ENCODE measurements at regions not wholly inside any gene's neighbourhood (a gene's known extent, or its start where the extent isn't known, plus 50 kb on each side); places are given as distances from the start of the nearest gene placed in this dataset.

DNA sequence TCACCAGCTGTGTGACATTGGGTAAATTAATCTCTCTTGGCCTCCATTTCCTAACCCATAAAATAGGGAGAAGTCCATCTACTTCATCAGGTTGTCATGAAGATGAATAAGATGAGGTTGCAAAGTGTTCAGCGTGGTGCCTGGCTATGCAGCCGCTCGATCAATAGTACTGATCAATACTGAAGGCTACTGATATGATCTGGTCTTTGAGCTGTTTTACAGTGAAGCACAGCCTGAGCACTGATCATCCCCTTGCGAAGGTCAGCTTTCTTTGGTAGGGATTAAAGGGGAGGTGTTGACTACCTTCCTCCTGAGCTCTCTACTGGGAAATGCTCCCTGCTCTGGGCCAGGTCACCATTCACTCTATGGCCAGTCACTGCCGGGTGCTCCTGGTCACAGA lies 108.4 kb upstream of the NOCT start:
- TF ChIP-seq, protein P1, sequence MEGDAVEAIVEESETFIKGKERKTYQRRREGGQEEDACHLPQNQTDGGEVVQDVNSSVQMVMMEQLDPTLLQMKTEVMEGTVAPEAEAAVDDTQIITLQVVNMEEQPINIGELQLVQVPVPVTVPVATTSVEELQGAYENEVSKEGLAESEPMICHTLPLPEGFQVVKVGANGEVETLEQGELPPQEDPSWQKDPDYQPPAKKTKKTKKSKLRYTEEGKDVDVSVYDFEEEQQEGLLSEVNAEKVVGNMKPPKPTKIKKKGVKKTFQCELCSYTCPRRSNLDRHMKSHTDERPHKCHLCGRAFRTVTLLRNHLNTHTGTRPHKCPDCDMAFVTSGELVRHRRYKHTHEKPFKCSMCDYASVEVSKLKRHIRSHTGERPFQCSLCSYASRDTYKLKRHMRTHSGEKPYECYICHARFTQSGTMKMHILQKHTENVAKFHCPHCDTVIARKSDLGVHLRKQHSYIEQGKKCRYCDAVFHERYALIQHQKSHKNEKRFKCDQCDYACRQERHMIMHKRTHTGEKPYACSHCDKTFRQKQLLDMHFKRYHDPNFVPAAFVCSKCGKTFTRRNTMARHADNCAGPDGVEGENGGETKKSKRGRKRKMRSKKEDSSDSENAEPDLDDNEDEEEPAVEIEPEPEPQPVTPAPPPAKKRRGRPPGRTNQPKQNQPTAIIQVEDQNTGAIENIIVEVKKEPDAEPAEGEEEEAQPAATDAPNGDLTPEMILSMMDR (IDR thresholded peaks at IDR 0.05; ENCODE audit: unreplicated experiment): no peak
- H3K36me3 Mint-ChIP-seq (ENCODE audit: low read depth, unreplicated experiment): no peaks in the 10 kb centered on the region
- H3K27me3 Mint-ChIP-seq (ENCODE audit: unreplicated experiment): no peaks in the 10 kb centered on the region
- H3K4me1 Mint-ChIP-seq (ENCODE audit: unreplicated experiment): peaks cover 19% of the 10 kb centered on the region
- DNase-seq (ENCODE audit: low spot score): no peak
- H3K27ac Mint-ChIP-seq (ENCODE audit: unreplicated experiment): no peak overlapping the region
- H3K9me3 Mint-ChIP-seq (ENCODE audit: unreplicated experiment): no peaks in the 10 kb centered on the region
- H3K4me3 Mint-ChIP-seq (ENCODE audit: unreplicated experiment): no peak overlapping the region

DNA sequence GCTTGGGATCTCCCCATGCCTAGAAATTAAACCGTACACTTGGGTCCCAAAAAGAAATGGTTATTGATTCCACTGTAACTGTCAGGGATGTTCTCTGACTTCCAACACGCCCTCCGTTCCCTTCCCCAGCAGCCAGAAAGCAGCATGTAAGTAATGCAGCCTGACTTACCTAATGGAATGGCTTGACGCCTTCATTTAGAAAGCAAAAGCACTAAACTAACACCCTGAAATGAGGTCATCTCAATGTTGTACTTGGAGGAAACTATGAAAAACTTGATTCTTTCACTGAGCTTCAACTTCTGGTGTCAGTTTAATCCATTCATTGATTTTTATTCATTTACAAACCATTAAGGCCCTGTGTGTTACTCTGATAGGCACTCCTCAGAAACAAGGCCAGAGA lies 110.8 kb upstream of the NOCT start:
- no peaks in the 10 kb centered on the region for H3K9me3 Mint-ChIP-seq (ENCODE audit: unreplicated experiment)
- H3K4me1 Mint-ChIP-seq (ENCODE audit: unreplicated experiment): peaks cover 4% of the 10 kb centered on the region
- TF ChIP-seq, protein P1 (IDR thresholded peaks at IDR 0.05; ENCODE audit: unreplicated experiment): no peak
- H3K36me3 Mint-ChIP-seq (ENCODE audit: low read depth, unreplicated experiment): no peaks in the 10 kb centered on the region
- H3K27me3 Mint-ChIP-seq (ENCODE audit: unreplicated experiment): no peaks in the 10 kb centered on the region
- no peak for DNase-seq (ENCODE audit: low spot score)
- no peak overlapping the region for H3K4me3 Mint-ChIP-seq (ENCODE audit: unreplicated experiment)
- no peak overlapping the region for H3K27ac Mint-ChIP-seq (ENCODE audit: unreplicated experiment)

DNA sequence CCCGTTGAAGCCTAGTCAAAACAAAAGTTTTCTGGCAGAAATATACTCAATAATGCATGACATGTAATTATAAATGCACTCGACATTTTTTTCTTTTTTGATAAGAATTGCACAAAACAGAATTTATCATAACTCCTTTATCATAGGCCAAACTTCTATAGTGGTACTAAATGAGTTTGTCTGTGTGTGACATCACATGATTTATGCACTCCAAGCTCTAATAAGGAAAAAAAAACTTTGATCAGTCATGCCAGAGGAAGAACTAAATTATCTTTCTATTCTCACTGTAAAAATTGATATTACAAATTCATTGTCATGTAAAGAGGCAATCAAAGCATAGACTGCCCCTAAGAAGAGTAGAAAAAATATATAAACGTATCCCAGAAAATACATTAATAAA lies 112.4 kb upstream of the NOCT start:
- no peak overlapping the region for H3K27ac Mint-ChIP-seq (ENCODE audit: unreplicated experiment)
- H3K36me3 Mint-ChIP-seq (ENCODE audit: low read depth, unreplicated experiment): no peaks in the 10 kb centered on the region
- no peaks in the 10 kb centered on the region for H3K27me3 Mint-ChIP-seq (ENCODE audit: unreplicated experiment)
- H3K9me3 Mint-ChIP-seq (ENCODE audit: unreplicated experiment): no peaks in the 10 kb centered on the region
- DNase-seq (ENCODE audit: low spot score): no peak
- no peak overlapping the region for H3K4me3 Mint-ChIP-seq (ENCODE audit: unreplicated experiment)
- TF ChIP-seq, protein P1 (IDR thresholded peaks at IDR 0.05; ENCODE audit: unreplicated experiment): no peak
- H3K4me1 Mint-ChIP-seq (ENCODE audit: unreplicated experiment): no peaks in the 10 kb centered on the region

DNA sequence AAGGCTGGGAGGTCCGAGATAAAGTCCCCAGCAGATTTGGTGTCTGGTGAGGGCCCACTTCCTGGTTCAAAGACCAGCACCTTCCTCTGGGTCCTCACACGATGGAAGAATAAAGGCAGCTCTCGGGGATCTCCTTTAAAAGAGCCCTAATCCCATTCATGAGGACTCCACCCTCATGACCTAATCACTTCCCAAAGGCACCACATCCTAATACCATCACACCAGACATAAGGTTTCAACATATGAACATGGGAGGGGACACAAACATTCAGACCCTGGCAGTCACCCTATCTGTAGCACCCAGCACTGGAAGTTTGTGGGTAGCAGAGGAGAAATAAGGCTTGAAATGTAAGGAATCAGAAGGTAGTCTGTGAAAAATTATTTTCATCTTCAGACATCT lies 112.9 kb upstream of the NOCT start:
- Mint-ChIP-seq H3K27ac (ENCODE audit: unreplicated experiment) (no peak overlapping the region), H3K9me3 (ENCODE audit: unreplicated experiment) (no peaks in the 10 kb centered on the region), H3K36me3 (ENCODE audit: low read depth, unreplicated experiment) (no peaks in the 10 kb centered on the region), H3K27me3 (ENCODE audit: unreplicated experiment) (no peaks in the 10 kb centered on the region), H3K4me1 (ENCODE audit: unreplicated experiment) (no peaks in the 10 kb centered on the region), H3K4me3 (ENCODE audit: unreplicated experiment) (no peak overlapping the region)
- TF ChIP-seq, protein P1 (IDR thresholded peaks at IDR 0.05; ENCODE audit: unreplicated experiment): no peak
- DNase-seq (ENCODE audit: low spot score): no peak

DNA sequence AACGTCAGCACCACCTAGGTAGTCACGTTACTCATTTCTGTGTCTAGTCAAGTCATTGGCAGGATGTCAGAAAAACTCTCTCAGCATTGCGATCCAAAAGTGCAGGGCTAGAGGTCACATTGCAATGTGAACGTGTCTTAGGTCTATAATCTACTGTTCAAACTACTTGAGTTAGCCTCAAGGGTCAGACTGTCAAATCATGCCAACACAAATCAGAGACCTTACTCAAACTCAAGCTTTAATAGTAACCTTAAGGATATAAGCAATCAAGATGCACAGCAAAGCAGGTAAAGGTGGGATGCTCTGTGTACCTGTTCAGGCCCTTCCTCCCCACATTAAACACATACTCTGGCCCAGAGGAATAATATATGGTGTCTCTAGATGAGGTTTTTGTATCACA lies 114.4 kb upstream of the NOCT start:
- Mint-ChIP-seq H3K27ac (ENCODE audit: unreplicated experiment) (no peak overlapping the region), H3K4me3 (ENCODE audit: unreplicated experiment) (no peak overlapping the region), H3K27me3 (ENCODE audit: unreplicated experiment) (no peaks in the 10 kb centered on the region), H3K9me3 (ENCODE audit: unreplicated experiment) (no peaks in the 10 kb centered on the region), H3K4me1 (ENCODE audit: unreplicated experiment) (no peaks in the 10 kb centered on the region), H3K36me3 (ENCODE audit: low read depth, unreplicated experiment) (no peaks in the 10 kb centered on the region)
- DNase-seq (ENCODE audit: low spot score): no peak
- TF ChIP-seq, protein P1 (IDR thresholded peaks at IDR 0.05; ENCODE audit: unreplicated experiment): no peak

Data from endothelial cell (in vitro differentiated cells).